ENCODE measurements at regions not wholly inside any gene's neighbourhood (a gene's known extent, or its start where the extent isn't known, plus 50 kb on each side); places are given as distances from the start of the nearest gene placed in this dataset.

DNA sequence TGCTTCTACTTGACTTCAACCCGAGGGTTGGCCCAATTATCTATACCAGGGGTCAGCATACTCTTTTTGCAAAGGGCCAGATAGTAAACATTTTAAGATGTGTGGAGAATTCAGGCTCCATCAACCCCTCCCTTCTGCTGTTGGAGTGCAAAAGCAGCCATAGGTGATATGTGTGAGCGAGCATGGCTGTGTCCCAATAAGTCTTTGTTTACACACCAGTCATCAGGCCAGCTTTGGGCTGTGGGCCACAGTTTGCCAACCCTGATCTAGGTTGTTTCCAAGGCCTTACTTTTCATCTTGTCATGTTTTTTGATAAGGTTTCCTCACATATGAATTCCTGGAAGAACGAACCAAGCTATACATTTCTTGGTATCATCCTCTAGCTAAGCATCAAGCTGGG, 136.9 kb upstream of the VIPR2 start:
- H3K27me3 ChIP-seq (ENCODE audit: control insufficient read depth, low read length), result no peaks in the 10 kb centered on the region
- H4K20me1 ChIP-seq (ENCODE audit: control insufficient read depth, insufficient read depth, low read depth, low read length), result no peaks in the 10 kb centered on the region
- no peaks in the 10 kb centered on the region for H3F3A ChIP-seq (ENCODE audit: control insufficient read depth, insufficient read depth)
- H3K79me2 ChIP-seq (ENCODE audit: control insufficient read depth, low read length), result no peaks in the 10 kb centered on the region
- no peak overlapping the region for H3K4me3 ChIP-seq (ENCODE audit: low read length)
- H3K36me3 ChIP-seq (ENCODE audit: control insufficient read depth, low read length), result no peaks in the 10 kb centered on the region
- no peak overlapping the region for H3K4me2 ChIP-seq (ENCODE audit: low read length)
- H3K9me2 ChIP-seq (replicated peaks; ENCODE audit: control insufficient read depth, low read length), result no peaks in the 10 kb centered on the region
- TF ChIP-seq, protein P1, sequence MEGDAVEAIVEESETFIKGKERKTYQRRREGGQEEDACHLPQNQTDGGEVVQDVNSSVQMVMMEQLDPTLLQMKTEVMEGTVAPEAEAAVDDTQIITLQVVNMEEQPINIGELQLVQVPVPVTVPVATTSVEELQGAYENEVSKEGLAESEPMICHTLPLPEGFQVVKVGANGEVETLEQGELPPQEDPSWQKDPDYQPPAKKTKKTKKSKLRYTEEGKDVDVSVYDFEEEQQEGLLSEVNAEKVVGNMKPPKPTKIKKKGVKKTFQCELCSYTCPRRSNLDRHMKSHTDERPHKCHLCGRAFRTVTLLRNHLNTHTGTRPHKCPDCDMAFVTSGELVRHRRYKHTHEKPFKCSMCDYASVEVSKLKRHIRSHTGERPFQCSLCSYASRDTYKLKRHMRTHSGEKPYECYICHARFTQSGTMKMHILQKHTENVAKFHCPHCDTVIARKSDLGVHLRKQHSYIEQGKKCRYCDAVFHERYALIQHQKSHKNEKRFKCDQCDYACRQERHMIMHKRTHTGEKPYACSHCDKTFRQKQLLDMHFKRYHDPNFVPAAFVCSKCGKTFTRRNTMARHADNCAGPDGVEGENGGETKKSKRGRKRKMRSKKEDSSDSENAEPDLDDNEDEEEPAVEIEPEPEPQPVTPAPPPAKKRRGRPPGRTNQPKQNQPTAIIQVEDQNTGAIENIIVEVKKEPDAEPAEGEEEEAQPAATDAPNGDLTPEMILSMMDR (IDR thresholded peaks at IDR 0.05; ENCODE audit: low read depth, low read length, poor library complexity, severe bottlenecking), result no peak
- no peak for TF ChIP-seq EZH2phosphoT487 (IDR thresholded peaks at IDR 0.05; ENCODE audit: borderline replicate concordance, low read length)
- H3K9me3 ChIP-seq (ENCODE audit: control insufficient read depth, insufficient read depth, low read length), result peaks cover 8% of the 10 kb centered on the region; the same call in 1 of the 2 replicates
- H3K4me1 ChIP-seq (ENCODE audit: control insufficient read depth, low read length), result no peaks in the 10 kb centered on the region
- H3K27ac ChIP-seq (ENCODE audit: low read depth, low read length), result no peak overlapping the region

GRCh38 chr7:159280008-159280407, 135.3 kb upstream of the VIPR2 start:
- no peak overlapping the region for H3K4me2 ChIP-seq (ENCODE audit: low read length)
- peaks cover 13% of the 10 kb centered on the region; the same call in 1 of the 2 replicates for H3K9me3 ChIP-seq (ENCODE audit: control insufficient read depth, insufficient read depth, low read length)
- H3K27me3 ChIP-seq (ENCODE audit: control insufficient read depth, low read length), result no peaks in the 10 kb centered on the region
- no peaks in the 10 kb centered on the region for H3K4me1 ChIP-seq (ENCODE audit: control insufficient read depth, low read length)
- no peaks in the 10 kb centered on the region for H3K9me2 ChIP-seq (replicated peaks; ENCODE audit: control insufficient read depth, low read length)
- H3K36me3 ChIP-seq (ENCODE audit: control insufficient read depth, low read length), result no peaks in the 10 kb centered on the region
- no peaks in the 10 kb centered on the region for H3F3A ChIP-seq (ENCODE audit: control insufficient read depth, insufficient read depth)
- H3K27ac ChIP-seq (ENCODE audit: low read depth, low read length), result no peak overlapping the region
- H3K79me2 ChIP-seq (ENCODE audit: control insufficient read depth, low read length), result no peaks in the 10 kb centered on the region
- TF ChIP-seq, protein P1 (IDR thresholded peaks at IDR 0.05; ENCODE audit: low read depth, low read length, poor library complexity, severe bottlenecking), result no peak
- TF ChIP-seq EZH2phosphoT487 (IDR thresholded peaks at IDR 0.05; ENCODE audit: borderline replicate concordance, low read length), result no peak
- H3K4me3 ChIP-seq (ENCODE audit: low read length), result no peak overlapping the region
- no peaks in the 10 kb centered on the region for H4K20me1 ChIP-seq (ENCODE audit: control insufficient read depth, insufficient read depth, low read depth, low read length)

- Histone ChIP-seq H4K20me1 (ENCODE audit: control insufficient read depth, insufficient read depth, low read depth, low read length) (no peaks in the 10 kb centered on the region), H3K27ac (ENCODE audit: low read depth, low read length) (no peak overlapping the region), H3K4me3 (ENCODE audit: low read length) (no peak overlapping the region), H3K9me3 (ENCODE audit: control insufficient read depth, insufficient read depth, low read length) (peaks cover 17% of the 10 kb centered on the region; the same call in 1 of the 2 replicates), H3K9me2 (replicated peaks; ENCODE audit: control insufficient read depth, low read length) (no peaks in the 10 kb centered on the region), H3K4me1 (ENCODE audit: control insufficient read depth, low read length) (no peaks in the 10 kb centered on the region), H3K27me3 (ENCODE audit: control insufficient read depth, low read length) (no peaks in the 10 kb centered on the region), H3K36me3 (ENCODE audit: control insufficient read depth, low read length) (no peaks in the 10 kb centered on the region), H3K79me2 (ENCODE audit: control insufficient read depth, low read length) (no peaks in the 10 kb centered on the region), H3K4me2 (ENCODE audit: low read length) (no peak overlapping the region), H3F3A (ENCODE audit: control insufficient read depth, insufficient read depth) (no peaks in the 10 kb centered on the region)
- TF ChIP-seq, protein P1 (IDR thresholded peaks at IDR 0.05; ENCODE audit: low read depth, low read length, poor library complexity, severe bottlenecking), result no peak
- TF ChIP-seq EZH2phosphoT487 (IDR thresholded peaks at IDR 0.05; ENCODE audit: borderline replicate concordance, low read length), result no peak
Measured at GRCh38 chr7:159272739-159273138, 128.1 kb upstream of the VIPR2 start.

Data from DOHH2 (cell line).